Right atrium auricular region (tissue), 2 donors: ENCODE measurements at regions not wholly inside any gene's neighbourhood (a gene's known extent, or its start where the extent isn't known, plus 50 kb on each side); places are given as distances from the start of the nearest gene placed in this dataset.

Experiments
- DNase-seq: peaks from one replicate; pipeline ENCODE4 v3.0.0-alpha.2; 2019; ENCODE audit warnings: low spot score
- H3K27ac ChIP-seq, 2 donors: fragments of 200-600 bp; sonication (generic); 1 replicate in 1 of 2; 2 replicates in 1 of 2; pipeline ENCODE4 v1.5.1; 2016 to 2019
- H3K27me3 ChIP-seq, 2 donors: fragments of 200-600 bp; sonication (generic); one replicate each; pipeline versions ENCODE4 v1.5.1 to v1.6.0; 2017 to 2019
- H3K36me3 ChIP-seq: fragments of 200-600 bp; sonication (generic); one replicate; pipeline ENCODE4 v1.5.1; 2016
- H3K4me1 ChIP-seq, 2 donors: fragments of 200-600 bp; sonication (generic); one replicate each; pipeline versions ENCODE4 v1.5.1 to v1.6.0; 2017 to 2019
- H3K4me3 ChIP-seq, 2 donors: fragments of 200-600 bp; sonication (generic); 1 replicate in 1 of 2; 2 replicates in 1 of 2; pipeline ENCODE4 v1.5.1; 2017 to 2019; ENCODE audit warnings: mild to moderate bottlenecking in 1 of 2, moderate library complexity in 1 of 2
- H3K9me3 ChIP-seq, 2 donors: fragments of 200-600 bp; sonication (generic); one replicate each; pipeline ENCODE4 v1.5.1; 2019
- CTCF ChIP-seq, 2 donors: fragments of 200-600 bp; sonication (generic); IDR thresholded peaks; one replicate each; pipeline ENCODE4 v1.5.1; 2019; ENCODE audit warnings: antibody characterized with exemption in 2 of 2

GRCh38 chr10:113356794-113357680, 195.8 kb upstream of the HABP2 start:
- no peaks in the 10 kb centered on the region for H3K27me3 ChIP-seq
- no peak for TF ChIP-seq CTCF (IDR thresholded peaks at IDR 0.05)
- no peaks in the 10 kb centered on the region for H3K4me1 ChIP-seq
- DNase-seq = no peak
- no peaks in the 10 kb centered on the region for H3K9me3 ChIP-seq
- no peak overlapping the region for H3K4me3 ChIP-seq
- H3K27ac ChIP-seq = no peak overlapping the region
- H3K36me3 ChIP-seq = no peaks in the 10 kb centered on the region

DNA sequence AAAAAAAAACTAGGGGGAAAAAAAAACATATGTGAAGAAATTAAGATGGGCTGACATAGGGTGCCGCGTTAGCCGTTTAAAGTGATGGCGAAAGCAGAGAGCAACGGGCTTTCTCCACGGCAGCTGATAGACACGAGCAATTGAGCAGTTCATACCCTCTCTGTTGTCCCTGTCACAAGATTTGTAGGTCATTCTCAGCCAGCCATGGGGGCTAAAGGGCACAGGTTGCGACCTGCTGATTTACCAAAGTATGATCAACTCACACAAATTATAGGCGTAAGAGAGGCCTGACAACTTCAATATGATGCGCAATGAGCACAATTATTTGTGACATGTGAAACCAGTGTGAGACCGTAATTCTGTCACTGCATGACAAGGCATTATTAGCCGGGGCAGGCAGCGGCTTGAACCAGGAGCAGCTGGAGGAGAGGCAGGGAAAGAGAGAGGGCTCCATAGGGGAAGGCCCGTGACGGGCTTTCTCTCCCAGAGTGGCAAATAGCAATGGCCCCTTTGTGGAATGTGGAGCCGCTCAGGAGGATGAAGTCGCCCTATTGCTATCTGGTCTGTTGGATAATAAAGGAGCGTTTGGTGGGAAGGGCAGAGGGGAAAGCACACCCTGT, 195.1 kb upstream of the HABP2 start:
- no peak overlapping the region for H3K27ac ChIP-seq
- TF ChIP-seq CTCF (IDR thresholded peaks at IDR 0.05) = no peak
- no peaks in the 10 kb centered on the region for H3K9me3 ChIP-seq

DNA sequence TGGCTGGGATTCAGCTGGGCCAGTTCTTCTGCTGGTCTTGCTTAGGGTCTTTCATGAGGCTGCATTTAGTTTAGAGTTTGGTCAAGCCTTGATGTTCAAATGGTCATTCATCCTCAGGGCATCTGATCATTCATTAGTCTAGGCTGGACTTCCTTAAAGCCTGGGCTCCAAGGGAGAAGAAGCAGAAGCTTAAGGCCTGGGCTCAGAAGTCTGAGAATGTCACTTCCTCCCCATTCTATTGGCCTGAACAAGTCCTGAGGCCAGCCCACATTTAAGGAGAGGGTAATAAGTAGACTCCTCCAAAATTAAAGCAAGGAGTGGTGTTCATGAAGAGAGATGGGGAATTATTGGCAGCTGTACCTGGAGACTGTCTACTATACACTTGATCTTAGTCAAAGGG, 193.2 kb upstream of the HABP2 start:
- Histone ChIP-seq H3K4me3 (no peak overlapping the region), H3K4me1 (no peaks in the 10 kb centered on the region), H3K27me3 (no peaks in the 10 kb centered on the region), H3K27ac (no peak overlapping the region), H3K9me3 (no peaks in the 10 kb centered on the region), H3K36me3 (no peaks in the 10 kb centered on the region)
- TF ChIP-seq CTCF (IDR thresholded peaks at IDR 0.05) = no peak
- DNase-seq = no peak

More for the DNA sequence above, 195.1 kb upstream of the HABP2 start:
- H3K4me1 ChIP-seq = no peaks in the 10 kb centered on the region
- no peaks in the 10 kb centered on the region for H3K36me3 ChIP-seq
- H3K27me3 ChIP-seq = no peaks in the 10 kb centered on the region
- DNase-seq = no peak
- no peak overlapping the region for H3K4me3 ChIP-seq

DNA sequence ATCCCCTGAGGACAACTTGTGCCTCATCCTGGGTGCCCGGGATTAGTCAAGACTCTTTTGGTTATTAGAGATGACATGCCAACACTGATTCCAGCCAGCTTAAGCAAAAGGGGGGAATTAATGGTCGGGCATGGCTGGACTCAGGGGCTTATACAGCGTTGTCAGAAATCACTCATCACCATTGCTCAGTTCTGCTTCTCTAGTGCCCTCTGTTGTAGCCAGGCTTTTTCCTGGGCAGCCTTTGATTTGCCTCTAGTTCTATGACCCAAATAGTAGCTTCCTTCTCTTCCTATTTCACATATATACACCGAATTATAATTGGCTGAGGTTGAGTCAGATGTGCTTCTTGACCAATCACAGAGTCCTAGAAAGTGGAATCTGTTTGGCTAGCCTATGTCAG, 192.0 kb upstream of the HABP2 start:
- Histone ChIP-seq H3K4me1 (no peaks in the 10 kb centered on the region), H3K27me3 (no peaks in the 10 kb centered on the region), H3K36me3 (no peaks in the 10 kb centered on the region), H3K9me3 (peaks cover 0 to 4% of the 10 kb centered on the region in 2 donors), H3K27ac (no peak overlapping the region), H3K4me3 (no peak overlapping the region)
- no peak for DNase-seq
- TF ChIP-seq CTCF (IDR thresholded peaks at IDR 0.05) = no peak

- Histone ChIP-seq H3K4me1 (no peaks in the 10 kb centered on the region), H3K27ac (peak overlapping the region; percentile 23 to 36), H3K36me3 (no peaks in the 10 kb centered on the region), H3K9me3 (peaks cover 0 to 6% of the 10 kb centered on the region in 2 donors), H3K27me3 (no peaks in the 10 kb centered on the region), H3K4me3 (no peak overlapping the region)
- no peak for TF ChIP-seq CTCF (IDR thresholded peaks at IDR 0.05)
- DNase-seq = peak; percentile 80
These were observed 190.2 kb upstream of the HABP2 start for GRCh38 chr10:113362645-113363091.
